Mesenteric fat pad (tissue), 1 donor: ENCODE measurements at regions not wholly inside any gene's neighbourhood (a gene's known extent, or its start where the extent isn't known, plus 50 kb on each side); places are given as distances from the start of the nearest gene placed in this dataset.

ENCODE experiments used
- DNase-seq: peaks from one replicate; pipeline ENCODE4 v3.0.0-alpha.2; 2020; ENCODE audit warnings: low spot score
- donor health status: DM: yes; HTN: yes; CAD: no.

- DNase-seq: no peak
These were observed 547.7 kb upstream of the LRRTM1 start for GRCh38 chr2:80852079-80852807.

- DNase-seq: no peak
These were observed 526.3 kb upstream of the LRRTM1 start for GRCh38 chr2:80830891-80831290.

- no peak for DNase-seq
These were observed 518.4 kb upstream of the LRRTM1 start for GRCh38 chr2:80822999-80823398.

GRCh38 chr2:80815259-80815658 is 510.7 kb upstream of the LRRTM1 start:
- DNase-seq: no peak

- no peak for DNase-seq
These were observed 482.0 kb upstream of the LRRTM1 start for GRCh38 chr2:80786584-80786983.

GRCh38 chr2:80778704-80779103 is 474.2 kb upstream of the LRRTM1 start:
- DNase-seq: no peak

GRCh38 chr2:80748592-80748991 is 444.0 kb upstream of the LRRTM1 start:
- DNase-seq: no peak

GRCh38 chr2:80737047-80737446 is 432.5 kb upstream of the LRRTM1 start:
- DNase-seq: no peak

GRCh38 chr2:80725001-80725400 is 420.4 kb upstream of the LRRTM1 start:
- no peak for DNase-seq

- no peak for DNase-seq
These were observed 418.3 kb upstream of the LRRTM1 start for GRCh38 chr2:80722803-80723202.

- DNase-seq: no peak
These were observed 415.1 kb upstream of the LRRTM1 start for GRCh38 chr2:80719607-80720006.

GRCh38 chr2:80715433-80715832 is 410.9 kb upstream of the LRRTM1 start:
- DNase-seq: no peak

- no peak for DNase-seq
These were observed 407.4 kb upstream of the LRRTM1 start for GRCh38 chr2:80711915-80712314.

GRCh38 chr2:80706951-80707350 is 402.4 kb upstream of the LRRTM1 start:
- DNase-seq: no peak

- DNase-seq: no peak
These were observed 402.0 kb upstream of the LRRTM1 start for GRCh38 chr2:80706541-80706940.

- no peak for DNase-seq
These were observed 399.0 kb upstream of the LRRTM1 start for GRCh38 chr2:80703532-80703931.

GRCh38 chr2:80700961-80701360 is 396.4 kb upstream of the LRRTM1 start:
- DNase-seq: no peak
